T-helper 1 cell treated with Interleukin-12 subunit alpha and Interleukin-12 subunit beta and Interleukin-4 antibody, amounts not matched to agents 30 μg/mL and 1 μg/mL, for 36 hours (primary cell): ENCODE measurements at regions not wholly inside any gene's neighbourhood (a gene's known extent, or its start where the extent isn't known, plus 50 kb on each side); places are given as distances from the start of the nearest gene placed in this dataset.

Experiments
- H3K27ac Mint-ChIP-seq: one replicate; pipeline ENCODE4 v1.8.0; 2021; ENCODE audit warnings: mild to moderate bottlenecking, mixed read lengths
- H3K27me3 Mint-ChIP-seq: one replicate; pipeline ENCODE4 v1.8.0; 2021; ENCODE audit warnings: low read depth, mixed read lengths
- H3K36me3 Mint-ChIP-seq: one replicate; pipeline ENCODE4 v1.8.0; 2021; ENCODE audit warnings: low read depth, mixed read lengths
- H3K4me1 Mint-ChIP-seq: one replicate; pipeline ENCODE4 v1.8.0; 2021; ENCODE audit warnings: low read depth, mixed read lengths
- H3K4me3 Mint-ChIP-seq: one replicate; pipeline ENCODE4 v1.8.0; 2021; ENCODE audit warnings: mild to moderate bottlenecking, moderate library complexity, mixed read lengths
- H3K9me3 Mint-ChIP-seq: one replicate; pipeline ENCODE4 v1.8.0; 2021; ENCODE audit warnings: mixed read lengths

- Mint-ChIP-seq H3K27ac (no peak overlapping the region), H3K36me3 (no peaks in the 10 kb centered on the region), H3K4me1 (no peaks in the 10 kb centered on the region), H3K9me3 (no peaks in the 10 kb centered on the region), H3K4me3 (no peak overlapping the region), H3K27me3 (no peaks in the 10 kb centered on the region)
Observed at GRCh38 chr2:120999377-121000097, 263.9 kb downstream of the GLI2 start.

- Mint-ChIP-seq H3K27ac (no peak overlapping the region), H3K4me1 (no peaks in the 10 kb centered on the region), H3K36me3 (no peaks in the 10 kb centered on the region), H3K9me3 (no peaks in the 10 kb centered on the region), H3K27me3 (no peaks in the 10 kb centered on the region), H3K4me3 (no peak overlapping the region)
Observed at GRCh38 chr2:121000804-121001203, 265.1 kb downstream of the GLI2 start.

GRCh38 chr2:121001641-121002040 is 266.0 kb downstream of the GLI2 start:
- Mint-ChIP-seq H3K4me3 (no peak overlapping the region), H3K4me1 (no peaks in the 10 kb centered on the region), H3K9me3 (no peaks in the 10 kb centered on the region), H3K27ac (no peak overlapping the region), H3K36me3 (no peaks in the 10 kb centered on the region), H3K27me3 (no peaks in the 10 kb centered on the region)

DNA sequence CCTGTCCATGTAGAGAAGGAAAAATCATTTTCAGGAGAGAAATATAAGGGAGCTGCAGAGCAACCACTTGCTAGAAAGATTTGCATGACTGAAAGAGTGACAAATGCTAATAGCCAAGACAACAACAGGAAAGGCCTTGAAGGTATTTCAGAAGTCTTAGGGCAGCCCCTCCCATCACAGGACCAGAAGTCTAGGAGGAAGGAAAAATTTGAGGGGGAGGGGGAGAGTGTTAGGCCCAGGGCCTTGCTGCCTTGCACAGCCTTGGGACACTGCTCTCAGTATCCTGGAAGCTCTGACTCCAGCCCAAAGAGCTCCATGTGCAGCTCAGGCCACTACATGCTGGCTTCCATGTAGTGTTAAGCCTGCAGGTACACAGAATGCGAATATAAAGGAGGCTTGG is 266.9 kb downstream of the GLI2 start:
- Mint-ChIP-seq H3K9me3 (no peaks in the 10 kb centered on the region), H3K36me3 (no peaks in the 10 kb centered on the region), H3K4me1 (no peaks in the 10 kb centered on the region), H3K27ac (no peak overlapping the region), H3K4me3 (no peak overlapping the region), H3K27me3 (no peaks in the 10 kb centered on the region)

- H3K36me3 Mint-ChIP-seq = no peaks in the 10 kb centered on the region
- H3K27ac Mint-ChIP-seq = no peak overlapping the region
- H3K27me3 Mint-ChIP-seq = no peaks in the 10 kb centered on the region
- H3K9me3 Mint-ChIP-seq = no peaks in the 10 kb centered on the region
- H3K4me3 Mint-ChIP-seq = no peak overlapping the region
- H3K4me1 Mint-ChIP-seq = no peaks in the 10 kb centered on the region
Observed at GRCh38 chr2:121003391-121003790, 267.7 kb downstream of the GLI2 start.

- H3K4me1 Mint-ChIP-seq = no peaks in the 10 kb centered on the region
- H3K27ac Mint-ChIP-seq = no peak overlapping the region
- H3K4me3 Mint-ChIP-seq = no peak overlapping the region
- H3K9me3 Mint-ChIP-seq = no peaks in the 10 kb centered on the region
- no peaks in the 10 kb centered on the region for H3K27me3 Mint-ChIP-seq
- no peaks in the 10 kb centered on the region for H3K36me3 Mint-ChIP-seq
Observed at GRCh38 chr2:121004359-121004758, 268.7 kb downstream of the GLI2 start.

GRCh38 chr2:121004950-121005349 is 269.3 kb downstream of the GLI2 start:
- Mint-ChIP-seq H3K27ac (no peak overlapping the region), H3K9me3 (no peaks in the 10 kb centered on the region), H3K27me3 (no peaks in the 10 kb centered on the region), H3K36me3 (no peaks in the 10 kb centered on the region), H3K4me1 (no peaks in the 10 kb centered on the region), H3K4me3 (no peak overlapping the region)

DNA sequence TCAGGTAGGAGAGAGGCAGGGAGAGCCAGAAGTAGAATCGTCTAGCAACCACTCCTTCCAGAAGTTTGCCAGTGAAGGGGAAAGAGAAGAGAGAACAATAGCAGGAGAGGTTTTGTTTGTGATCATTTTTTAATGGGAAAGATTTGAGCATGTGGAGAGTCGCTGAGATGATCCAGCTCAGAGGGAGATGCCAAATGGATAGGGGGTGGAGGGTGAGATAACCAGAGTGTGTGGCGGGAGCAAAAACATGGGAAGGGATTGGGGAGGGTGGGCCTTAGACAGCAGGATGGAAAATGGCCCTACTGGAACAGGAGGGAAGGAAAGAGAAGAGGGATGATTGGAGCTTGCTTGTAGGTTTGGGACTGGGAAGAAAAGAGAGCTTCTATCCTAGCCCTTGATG is 269.8 kb downstream of the GLI2 start:
- H3K4me1 Mint-ChIP-seq = no peaks in the 10 kb centered on the region
- H3K27me3 Mint-ChIP-seq = no peaks in the 10 kb centered on the region
- no peak overlapping the region for H3K4me3 Mint-ChIP-seq
- no peaks in the 10 kb centered on the region for H3K9me3 Mint-ChIP-seq
- no peaks in the 10 kb centered on the region for H3K36me3 Mint-ChIP-seq
- H3K27ac Mint-ChIP-seq = no peak overlapping the region

GRCh38 chr2:121006743-121007489 is 271.2 kb downstream of the GLI2 start:
- no peaks in the 10 kb centered on the region for H3K4me1 Mint-ChIP-seq
- H3K4me3 Mint-ChIP-seq = no peak overlapping the region
- no peaks in the 10 kb centered on the region for H3K36me3 Mint-ChIP-seq
- no peak overlapping the region for H3K27ac Mint-ChIP-seq
- H3K27me3 Mint-ChIP-seq = peaks cover 3% of the 10 kb centered on the region
- no peaks in the 10 kb centered on the region for H3K9me3 Mint-ChIP-seq

GRCh38 chr2:121007490-121007853 is 271.8 kb downstream of the GLI2 start:
- Mint-ChIP-seq H3K4me1 (no peaks in the 10 kb centered on the region), H3K9me3 (no peaks in the 10 kb centered on the region), H3K36me3 (no peaks in the 10 kb centered on the region), H3K4me3 (no peak overlapping the region), H3K27ac (no peak overlapping the region), H3K27me3 (peaks cover 3% of the 10 kb centered on the region)

DNA sequence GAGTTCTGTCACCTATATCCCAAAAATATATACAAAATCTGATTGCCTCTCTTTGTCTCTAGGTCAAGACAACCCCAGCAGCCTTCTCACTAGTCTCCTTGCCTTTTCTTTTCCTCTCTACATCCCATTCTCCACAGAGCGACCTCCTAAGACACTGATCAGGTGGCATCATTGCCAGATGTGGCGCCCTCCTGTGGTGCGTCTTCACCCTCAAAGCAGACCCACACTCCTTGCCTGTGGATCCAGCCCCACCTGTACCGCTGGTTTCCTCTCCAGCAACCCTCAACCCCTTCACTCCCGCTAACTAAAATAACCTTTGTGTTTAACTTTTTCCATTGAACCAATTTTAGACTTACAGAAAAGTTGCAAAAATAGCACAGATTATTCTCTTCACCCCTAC is 273.3 kb downstream of the GLI2 start:
- no peak overlapping the region for H3K4me3 Mint-ChIP-seq
- no peaks in the 10 kb centered on the region for H3K4me1 Mint-ChIP-seq
- H3K9me3 Mint-ChIP-seq = no peaks in the 10 kb centered on the region
- H3K36me3 Mint-ChIP-seq = no peaks in the 10 kb centered on the region
- H3K27me3 Mint-ChIP-seq = peaks cover 11% of the 10 kb centered on the region
- H3K27ac Mint-ChIP-seq = no peak overlapping the region

- H3K9me3 Mint-ChIP-seq = no peaks in the 10 kb centered on the region
Observed at GRCh38 chr2:121010998-121011397, 274.0 kb downstream of the TFCP2L1 start.

DNA sequence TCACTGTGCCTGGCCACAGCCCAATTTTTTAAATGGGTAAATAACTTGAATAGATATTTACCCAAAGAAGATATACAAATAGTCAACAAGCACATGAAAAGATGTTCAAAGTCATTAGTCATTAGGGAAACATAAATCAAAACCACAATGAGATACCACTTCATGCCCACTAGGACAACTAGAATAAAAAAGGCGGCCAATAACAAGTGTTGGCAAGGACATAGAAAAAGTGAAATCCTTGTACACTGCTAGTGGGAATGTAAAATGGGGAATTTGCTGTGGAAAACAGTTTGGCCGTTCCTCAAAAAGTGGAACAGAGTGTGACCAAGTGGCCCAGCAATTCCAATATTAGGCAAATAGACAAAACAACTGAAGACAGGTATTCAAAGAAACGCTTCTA is 270.1 kb downstream of the TFCP2L1 start:
- no peaks in the 10 kb centered on the region for H3K9me3 Mint-ChIP-seq

More at GRCh38 chr2:121010998-121011397, 274.0 kb downstream of the TFCP2L1 start:
- H3K27ac Mint-ChIP-seq = no peak overlapping the region
- H3K4me1 Mint-ChIP-seq = no peaks in the 10 kb centered on the region
- H3K27me3 Mint-ChIP-seq = peaks cover 12% of the 10 kb centered on the region
- no peaks in the 10 kb centered on the region for H3K36me3 Mint-ChIP-seq
- H3K4me3 Mint-ChIP-seq = no peak overlapping the region

DNA sequence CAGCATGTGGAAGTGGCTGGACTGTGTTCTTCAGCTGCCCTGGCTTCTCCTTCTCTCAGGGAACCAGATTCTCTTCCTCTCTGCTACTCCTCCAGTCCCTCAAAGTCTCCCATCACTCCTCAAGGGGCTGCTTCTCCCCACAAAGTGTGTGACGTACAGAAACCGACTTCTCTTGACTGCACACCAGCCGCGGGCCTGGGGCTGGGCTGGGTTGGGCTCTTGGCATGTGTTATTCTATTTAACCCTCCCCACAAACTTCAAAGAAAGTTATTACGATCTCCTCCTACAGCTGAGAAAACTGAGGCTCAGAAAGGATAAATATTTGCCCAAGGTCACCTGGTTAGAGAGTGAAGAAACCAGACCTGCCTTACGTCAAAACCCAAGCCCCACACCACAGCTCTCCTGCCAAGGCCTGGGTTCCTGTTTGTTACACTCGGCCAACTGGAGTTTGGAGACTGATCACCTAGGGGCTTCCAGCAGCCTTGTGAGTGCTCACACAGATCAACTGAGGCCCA is 269.0 kb downstream of the TFCP2L1 start:
- no peak overlapping the region for H3K4me3 Mint-ChIP-seq
- no peaks in the 10 kb centered on the region for H3K4me1 Mint-ChIP-seq
- no peaks in the 10 kb centered on the region for H3K9me3 Mint-ChIP-seq
- H3K36me3 Mint-ChIP-seq = no peaks in the 10 kb centered on the region
- peaks cover 10% of the 10 kb centered on the region for H3K27me3 Mint-ChIP-seq
- no peak overlapping the region for H3K27ac Mint-ChIP-seq

More for the DNA sequence above, 270.1 kb downstream of the TFCP2L1 start:
- H3K27me3 Mint-ChIP-seq = peaks cover 12% of the 10 kb centered on the region
- H3K4me1 Mint-ChIP-seq = no peaks in the 10 kb centered on the region
- no peaks in the 10 kb centered on the region for H3K36me3 Mint-ChIP-seq
- no peak overlapping the region for H3K4me3 Mint-ChIP-seq
- H3K27ac Mint-ChIP-seq = no peak overlapping the region

DNA sequence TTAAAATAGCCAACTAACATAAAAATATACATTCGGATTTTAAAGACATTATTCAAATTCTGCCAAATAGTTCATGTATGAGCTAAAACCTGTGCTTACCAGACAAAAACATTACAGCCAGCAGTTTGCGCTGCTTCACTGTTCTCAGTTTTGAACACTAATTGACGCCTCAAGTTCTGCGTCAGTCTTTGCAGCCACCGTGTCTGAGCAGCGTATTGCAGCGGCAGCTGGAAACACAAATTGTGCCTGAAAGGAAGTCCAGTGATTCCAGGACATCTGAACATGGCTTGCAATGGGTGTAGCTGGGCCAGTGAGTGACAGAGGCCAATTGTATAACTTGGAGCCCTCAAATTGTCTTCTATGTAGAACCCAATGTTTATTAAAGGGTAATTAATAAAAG is 267.6 kb downstream of the TFCP2L1 start:
- H3K4me3 Mint-ChIP-seq = no peak overlapping the region
- H3K27me3 Mint-ChIP-seq = peaks cover 10% of the 10 kb centered on the region

More for the DNA sequence above, 267.6 kb downstream of the TFCP2L1 start:
- H3K4me1 Mint-ChIP-seq = no peaks in the 10 kb centered on the region
- no peaks in the 10 kb centered on the region for H3K9me3 Mint-ChIP-seq
- H3K36me3 Mint-ChIP-seq = no peaks in the 10 kb centered on the region
- no peak overlapping the region for H3K27ac Mint-ChIP-seq
